SK-N-SH treated with all-trans-retinoic acid at 6 μM for 48 hours (cell line): ENCODE measurements at regions not wholly inside any gene's neighbourhood (a gene's known extent, or its start where the extent isn't known, plus 50 kb on each side); places are given as distances from the start of the nearest gene placed in this dataset.
"Not testable (repeated sequence)": the region's sequence is repeated elsewhere in the genome, so short reads cannot be mapped to it uniquely, and the experiment has no call there.

Experiments used
- ATAC-seq: fragments of 200-7000 bp; cut with Tn5 transposase; 3 replicates; pipeline ENCODE4 v1.9.1; 2020; ENCODE audit warnings: mild to moderate bottlenecking, moderate library complexity
- ARNTL ChIP-seq: fragments of 450-650 bp; formaldehyde crosslinking; IDR thresholded peaks from 2 replicates; pipeline ENCODE4 v1.5.0; 2020; ENCODE audit warnings: low read depth, mild to moderate bottlenecking, moderate library complexity, borderline replicate concordance
- CSDC2 ChIP-seq: fragments of 250-450 bp; sonication (Bioruptor Pico); IDR thresholded peaks from 2 replicates; pipeline ENCODE4 v1.5.0; 2020; ENCODE audit warnings: mild to moderate bottlenecking, moderate library complexity
- CSRNP3 ChIP-seq: fragments of 250-450 bp; sonication (Bioruptor Pico); IDR thresholded peaks from 2 replicates; pipeline ENCODE4 v1.5.1; 2021; ENCODE audit warnings: mild to moderate bottlenecking, moderate library complexity
- ESRRG ChIP-seq: fragments of 250-450 bp; sonication (Bioruptor Pico); IDR thresholded peaks from 2 replicates; pipeline ENCODE4 v1.6.1; 2021; ENCODE audit warnings: mild to moderate bottlenecking
- ISL1 ChIP-seq: fragments of 250-450 bp; sonication (Bioruptor Pico); IDR thresholded peaks from 2 replicates; pipeline ENCODE4 v2.1.2; 2022; ENCODE audit warnings: mild to moderate bottlenecking, moderate library complexity
- OSR1 ChIP-seq: fragments of 250-450 bp; sonication (Bioruptor Pico); IDR thresholded peaks from 2 replicates; pipeline ENCODE4 v1.8.0; 2022; ENCODE audit warnings: moderate library complexity, mild to moderate bottlenecking, inconsistent platforms
- PATZ1 ChIP-seq: fragments of 250-450 bp; sonication (Bioruptor Pico); IDR thresholded peaks from 2 replicates; pipeline ENCODE4 v1.8.0; 2020; ENCODE audit warnings: mild to moderate bottlenecking, moderate library complexity, borderline replicate concordance
- POU6F1 ChIP-seq: fragments of 250-450 bp; sonication (Bioruptor Pico); IDR thresholded peaks from 2 replicates; pipeline ENCODE4 v1.8.0; 2021; ENCODE audit warnings: low read depth, mild to moderate bottlenecking, moderate library complexity, borderline replicate concordance
- RARB ChIP-seq: fragments of 250-450 bp; sonication (Bioruptor Pico); IDR thresholded peaks from 2 replicates; pipeline ENCODE4 v1.8.0; 2021; ENCODE audit warnings: mild to moderate bottlenecking, moderate library complexity
- SNAI2 ChIP-seq: fragments of 250-450 bp; sonication (Bioruptor Pico); IDR thresholded peaks from 2 replicates; pipeline ENCODE4 v1.5.0; 2020; ENCODE audit warnings: mild to moderate bottlenecking, moderate library complexity
- TCF4 ChIP-seq: fragments of 250-450 bp; sonication (Bioruptor Pico); IDR thresholded peaks from 2 replicates; pipeline ENCODE4 v1.8.0; 2021; ENCODE audit warnings: mild to moderate bottlenecking, moderate library complexity, borderline replicate concordance
- TOX ChIP-seq: fragments of 250-450 bp; sonication (Bioruptor Pico); IDR thresholded peaks from 2 replicates; pipeline ENCODE4 v1.8.0; 2021; ENCODE audit warnings: mild to moderate bottlenecking, moderate library complexity, borderline replicate concordance
- TSHZ2 ChIP-seq: fragments of 250-450 bp; sonication (Bioruptor Pico); IDR thresholded peaks from 2 replicates; pipeline ENCODE4 v1.5.0; 2020; ENCODE audit warnings: mild to moderate bottlenecking, moderate library complexity
- ZC3H10 ChIP-seq: fragments of 250-450 bp; sonication (Bioruptor Pico); IDR thresholded peaks from 2 replicates; pipeline ENCODE4 v1.5.1; 2021; ENCODE audit warnings: mild to moderate bottlenecking, moderate library complexity
- ZFP30 ChIP-seq: fragments of 450-650 bp; formaldehyde crosslinking; IDR thresholded peaks from 2 replicates; pipeline ENCODE4 v1.5.0; 2022; ENCODE audit warnings: mild to moderate bottlenecking, moderate library complexity
- ZNF565 ChIP-seq: fragments of 450-650 bp; formaldehyde crosslinking; conservative IDR thresholded peaks from 2 replicates; pipeline ENCODE4 v1.5.0; 2020; ENCODE audit warnings: low read depth, mild to moderate bottlenecking, moderate library complexity
- ZNF70 ChIP-seq: fragments of 450-650 bp; formaldehyde crosslinking; IDR thresholded peaks from 2 replicates; pipeline ENCODE4 v1.5.0; 2020; ENCODE audit warnings: mild to moderate bottlenecking, moderate library complexity

- no peak for TF ChIP-seq ZNF70 (CRISPR knock-in tag)
- TF ChIP-seq, all 23 proteins: peak for 0
- no peak for ATAC-seq
Observed at GRCh38 chr10:35992107-35992506, 350.0 kb upstream of the FZD8 start.

GRCh38 chr10:35986756-35987502 lies 344.8 kb upstream of the FZD8 start:
- TF ChIP-seq TCF4 (CRISPR knock-in tag), result no peak
- ATAC-seq, result no peak

- no peak for ATAC-seq
- no peak for TF ChIP-seq POU6F1 (CRISPR knock-in tag)
- no peak for TF ChIP-seq TOX (CRISPR knock-in tag)
- no peak for TF ChIP-seq ZC3H10 (CRISPR knock-in tag)
- TF ChIP-seq SNAI2, result no peak
- TF ChIP-seq PATZ1 (CRISPR knock-in tag), result no peak
- no peak for TF ChIP-seq ZFP30 (CRISPR knock-in tag)
- TF ChIP-seq ARNTL (CRISPR knock-in tag), result no peak
- no peak for TF ChIP-seq ZNF565
- TF ChIP-seq CSDC2 (CRISPR knock-in tag), result no peak
- no peak for TF ChIP-seq ESRRG (CRISPR knock-in tag)
Observed at GRCh38 chr10:35979116-35979515, 337.0 kb upstream of the FZD8 start.

- ATAC-seq, result not testable (repeated sequence)
Observed at GRCh38 chr10:35973912-35974591, 332.0 kb upstream of the FZD8 start.

GRCh38 chr10:35972275-35972674 lies 330.2 kb upstream of the FZD8 start:
- ATAC-seq, result no peak
- TF ChIP-seq RARB (no peak), ZC3H10 (CRISPR knock-in tag) (no peak), TOX (CRISPR knock-in tag) (no peak), CSDC2 (CRISPR knock-in tag) (no peak), ARNTL (CRISPR knock-in tag) (no peak), POU6F1 (CRISPR knock-in tag) (no peak), CSRNP3 (CRISPR knock-in tag) (no peak), ZNF565 (no peak), TSHZ2 (CRISPR knock-in tag) (no peak), ISL1 (CRISPR knock-in tag) (no peak), OSR1 (CRISPR knock-in tag) (no peak), TCF4 (CRISPR knock-in tag) (no peak)
